Urothelium cell line (cell line): ENCODE measurements at regions not wholly inside any gene's neighbourhood (a gene's known extent, or its start where the extent isn't known, plus 50 kb on each side); places are given as distances from the start of the nearest gene placed in this dataset.

Experiments used
- DNase-seq: peaks from one replicate; pipeline ENCODE4 v3.0.0; 2011; ENCODE audit warnings: low spot score, mixed read lengths
- FAIRE-seq: peaks from 2 replicates; lab custom pipeline; 2011; peaks lifted over from hg19 to GRCh38; lab: Jason Lieb, UNC

- FAIRE-seq = no peak
- no peak for DNase-seq
Measured at GRCh38 chr13:80571346-80572307, 230.7 kb upstream of the SPRY2 start.

- FAIRE-seq (no peak), DNase-seq (no peak)
Measured at GRCh38 chr13:80563439-80563838, 222.5 kb upstream of the SPRY2 start.

DNA sequence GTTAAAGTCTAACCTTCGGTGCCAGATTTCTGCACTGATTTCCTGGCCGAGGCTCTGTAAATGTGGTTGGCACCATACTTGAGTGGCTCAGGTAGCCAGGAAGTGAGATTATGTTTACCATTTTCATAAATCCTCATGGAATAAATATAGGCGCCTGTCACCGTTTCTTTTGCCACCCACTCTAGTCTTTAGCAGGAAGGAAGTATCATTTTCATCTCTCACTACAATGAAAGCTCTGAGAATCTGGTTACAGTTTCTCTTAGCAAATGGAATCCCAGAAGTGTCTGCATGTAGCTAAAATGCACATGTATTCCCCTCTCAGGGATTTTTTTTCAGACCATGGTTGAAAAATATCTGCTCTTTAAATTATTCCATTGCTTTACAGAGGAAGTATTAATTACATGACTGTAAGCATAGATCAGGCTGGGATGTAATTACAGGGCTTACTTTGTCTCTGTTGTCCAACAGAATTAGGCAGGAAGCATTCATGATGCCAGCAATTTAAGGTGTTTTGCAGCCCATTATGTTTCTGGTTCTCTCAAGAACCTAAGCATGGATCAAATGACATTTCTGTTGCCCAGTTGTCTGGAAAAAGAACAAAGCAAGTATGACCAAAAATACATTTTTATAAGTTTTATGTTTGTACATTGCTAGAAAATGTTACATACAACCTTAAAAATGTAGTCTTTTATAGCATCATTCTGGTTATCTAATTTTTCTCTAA lies 221.7 kb upstream of the SPRY2 start:
- DNase-seq = no peak
- no peak for FAIRE-seq

DNA sequence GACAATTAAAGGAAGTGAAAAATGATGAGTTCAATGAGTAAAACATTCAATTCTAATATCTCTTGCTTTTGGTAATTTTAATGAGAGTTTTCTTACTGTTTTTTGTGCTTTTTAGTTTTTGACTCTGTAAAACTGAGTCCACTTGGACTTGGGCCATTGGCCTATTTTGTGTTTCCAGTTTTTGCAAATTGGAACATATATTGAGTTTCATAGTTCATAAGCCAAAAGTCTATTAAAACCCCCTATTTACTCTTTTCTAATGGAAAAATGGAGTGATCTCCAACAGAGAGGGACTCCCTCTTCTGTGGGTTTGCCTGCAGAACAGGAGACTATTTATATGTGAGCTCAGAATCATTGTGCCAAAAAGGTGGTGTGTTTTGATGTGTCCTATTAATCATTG lies 219.7 kb upstream of the SPRY2 start:
- DNase-seq (no peak), FAIRE-seq (no peak)

DNA sequence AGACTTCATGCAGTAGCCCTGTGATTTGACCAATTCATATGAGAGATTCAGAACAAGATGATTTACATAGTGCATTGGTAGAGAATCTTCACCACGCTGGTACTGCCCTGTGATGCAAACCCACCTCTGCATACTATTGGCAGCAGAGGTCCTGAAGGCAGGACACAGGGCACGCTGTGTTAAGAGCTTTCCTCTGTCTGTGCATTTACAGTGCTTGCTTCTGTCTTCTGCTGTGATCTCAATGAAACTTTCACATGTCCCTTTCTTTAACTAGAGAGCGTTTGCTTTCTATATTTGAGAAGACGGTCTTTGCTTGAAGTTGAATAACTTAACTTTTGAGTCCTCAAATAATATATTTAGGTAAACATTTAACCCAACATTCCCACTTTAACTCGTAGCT lies 219.0 kb upstream of the SPRY2 start:
- FAIRE-seq = no peak
- no peak for DNase-seq

DNA sequence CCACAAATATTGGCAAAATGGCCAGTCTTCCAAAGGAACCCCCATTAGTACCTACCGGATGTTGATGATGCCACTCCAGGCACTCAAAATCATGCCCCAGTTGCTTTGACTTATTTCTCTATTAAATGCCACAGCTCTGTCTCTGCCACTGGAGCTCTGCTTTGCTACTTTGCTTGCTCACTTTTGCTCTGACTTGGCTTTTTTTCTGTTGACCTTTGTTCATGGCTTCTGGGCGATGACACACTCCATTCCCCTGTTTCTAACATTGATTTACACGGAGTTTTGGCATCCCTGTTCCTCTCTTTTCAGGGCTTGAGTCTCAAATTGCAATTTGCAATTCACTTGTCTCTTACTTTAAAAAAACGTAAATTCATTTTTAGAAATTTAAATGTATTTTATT lies 217.1 kb upstream of the SPRY2 start:
- DNase-seq = no peak
- FAIRE-seq = no peak

GRCh38 chr13:80555796-80556678 lies 215.1 kb upstream of the SPRY2 start:
- FAIRE-seq (no peak), DNase-seq (no peak)

DNA sequence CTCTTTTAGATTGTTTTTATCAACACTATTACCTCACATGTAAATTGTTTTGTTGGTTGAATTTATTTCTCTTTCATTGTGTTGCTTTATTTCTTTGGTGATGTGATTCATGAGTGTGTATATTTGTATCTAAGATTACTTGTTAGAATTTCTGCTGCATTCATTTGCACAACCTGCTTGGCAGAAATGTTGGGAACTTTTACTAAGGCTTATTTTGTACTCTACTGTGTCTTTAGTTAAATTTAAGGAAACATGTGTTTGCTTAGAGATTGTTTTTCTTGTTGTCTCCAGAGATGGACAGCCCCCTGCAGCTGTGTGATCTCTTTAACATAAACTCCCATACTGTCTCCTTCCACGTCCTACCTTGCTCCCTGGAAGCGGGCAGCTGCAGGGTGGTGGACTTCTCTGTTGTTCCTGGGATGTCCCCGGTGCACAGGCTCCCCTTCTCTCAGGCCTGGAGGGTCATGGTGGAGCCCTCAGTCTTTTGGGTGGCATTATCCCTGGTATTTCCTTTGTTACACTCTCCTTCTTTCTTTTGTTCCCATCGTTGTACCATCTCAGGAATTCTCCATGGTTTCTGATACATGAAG lies 212.0 kb upstream of the SPRY2 start:
- FAIRE-seq = no peak

DNA sequence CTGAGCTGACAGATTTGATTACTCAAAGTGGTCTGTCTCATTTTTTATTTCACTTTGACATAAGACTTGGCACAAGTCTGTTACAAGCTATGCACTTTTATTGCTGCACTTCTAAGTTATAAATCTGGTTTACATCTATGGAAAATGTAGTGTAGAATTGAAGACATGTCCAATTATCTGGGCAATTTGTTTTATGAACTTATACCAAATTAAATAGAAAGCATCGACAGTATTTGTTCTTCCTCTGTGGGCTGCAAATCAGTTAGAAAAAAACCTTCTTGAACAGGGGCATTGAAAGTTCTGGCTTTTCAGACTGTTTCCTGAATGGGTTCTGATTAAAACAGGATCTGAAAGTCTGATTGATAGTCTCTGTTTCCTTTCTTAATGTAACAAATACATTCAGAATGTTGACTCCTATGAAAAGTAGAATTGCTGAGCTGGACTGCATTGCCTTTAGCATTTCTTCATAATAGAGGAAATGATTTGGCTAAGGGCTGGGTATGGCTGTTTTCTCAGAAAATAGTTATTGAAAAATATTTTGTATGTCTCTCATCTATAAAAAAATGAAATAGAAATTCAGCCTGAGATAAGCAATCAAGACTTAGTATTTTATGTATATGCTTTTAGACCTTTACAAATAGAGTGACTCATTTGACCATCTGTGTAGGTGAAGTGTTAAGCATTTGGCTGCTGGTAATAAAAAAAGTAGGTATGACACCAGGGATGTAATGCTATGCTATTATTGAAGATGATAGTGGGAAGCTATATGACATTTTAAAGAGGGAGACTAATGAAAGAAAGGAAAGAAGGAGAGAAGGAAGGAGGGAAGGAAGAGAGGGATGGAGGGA lies 210.9 kb upstream of the SPRY2 start:
- DNase-seq (no peak), FAIRE-seq (no peak)

More for the DNA sequence above, 212.0 kb upstream of the SPRY2 start:
- no peak for DNase-seq

- DNase-seq = no peak
- no peak for FAIRE-seq
Measured at GRCh38 chr13:80550971-80551441, 210.1 kb upstream of the SPRY2 start.

- FAIRE-seq = no peak
- no peak for DNase-seq
Measured at GRCh38 chr13:80548915-80549314, 208.0 kb upstream of the SPRY2 start.

DNA sequence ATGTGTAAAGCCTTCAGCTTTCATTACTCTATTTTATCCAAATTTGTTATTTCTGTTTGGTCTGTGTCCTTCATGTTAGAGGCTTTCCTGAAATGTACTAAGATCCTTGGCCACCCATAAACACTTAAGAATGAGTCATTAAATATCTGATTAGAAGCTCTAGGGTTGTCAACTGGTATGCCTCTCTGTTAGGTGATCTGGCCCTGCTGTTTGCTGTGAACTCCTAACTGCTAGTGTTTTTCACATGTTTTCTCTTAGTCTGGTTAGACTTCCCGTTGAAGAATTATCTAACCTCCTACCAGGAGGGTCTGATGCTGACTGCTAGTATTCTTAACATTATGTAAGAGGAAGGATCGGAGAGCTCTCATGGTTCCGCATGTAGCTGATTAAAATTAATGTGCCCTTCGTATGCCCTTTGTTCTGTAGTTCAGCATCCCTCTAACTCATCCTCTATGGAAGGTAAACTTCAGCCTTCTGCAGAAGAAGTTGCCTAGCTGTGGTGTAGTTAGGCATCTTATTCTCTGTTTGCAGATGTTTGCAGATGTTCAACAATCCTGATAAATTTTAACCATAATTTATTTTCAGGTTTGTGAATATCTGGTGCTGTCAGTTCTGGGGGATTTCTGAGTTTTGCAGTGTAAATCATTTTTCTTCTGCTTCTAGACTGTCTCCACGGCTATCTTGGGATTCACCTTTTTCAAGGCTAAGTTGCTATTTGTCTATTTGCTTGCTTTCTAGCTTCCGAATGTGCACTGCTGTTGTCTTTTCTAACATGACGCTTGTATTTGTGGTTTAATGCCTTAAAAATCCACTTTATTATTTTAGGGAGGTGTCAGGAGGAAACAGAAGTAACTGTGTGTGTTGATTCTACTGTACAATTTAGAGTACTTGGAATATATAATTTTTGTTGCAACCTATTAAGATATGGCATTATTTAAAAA lies 207.2 kb upstream of the SPRY2 start:
- DNase-seq (no peak), FAIRE-seq (no peak)

DNA sequence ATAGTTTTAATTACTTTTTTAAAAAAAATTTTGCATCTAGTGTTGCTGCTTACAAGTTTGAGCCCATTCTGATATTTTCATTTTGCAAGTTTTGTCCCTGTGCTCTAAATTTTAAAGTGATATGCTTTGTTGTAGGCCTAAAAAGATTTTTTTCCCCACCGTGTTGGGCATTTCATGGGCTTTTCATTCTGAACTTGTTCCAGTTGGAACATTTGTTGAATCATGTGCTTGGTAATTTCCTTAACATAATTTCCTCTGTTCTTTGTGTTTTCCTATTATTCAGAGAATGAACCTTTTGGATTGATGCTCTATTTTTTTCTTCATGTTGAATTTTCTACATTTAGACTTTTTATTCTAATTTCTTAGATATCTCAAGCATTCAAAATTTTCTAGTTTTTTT lies 206.4 kb upstream of the SPRY2 start:
- FAIRE-seq (no peak), DNase-seq (no peak)

GRCh38 chr13:80533175-80533574 lies 192.2 kb upstream of the SPRY2 start:
- no peak for DNase-seq
- no peak for FAIRE-seq

- DNase-seq (no peak), FAIRE-seq (no peak)
Measured at GRCh38 chr13:80530902-80531301, 190.0 kb upstream of the SPRY2 start.

- FAIRE-seq = no peak
- no peak for DNase-seq
Measured at GRCh38 chr13:80530191-80530590, 189.3 kb upstream of the SPRY2 start.

GRCh38 chr13:80529734-80530133 lies 188.8 kb upstream of the SPRY2 start:
- no peak for DNase-seq
- no peak for FAIRE-seq

GRCh38 chr13:80528733-80529132 lies 187.8 kb upstream of the SPRY2 start:
- DNase-seq (no peak), FAIRE-seq (no peak)

GRCh38 chr13:80527400-80527799 lies 186.5 kb upstream of the SPRY2 start:
- DNase-seq (no peak), FAIRE-seq (no peak)
